C4-2B (cell line): ENCODE measurements at regions not wholly inside any gene's neighbourhood (a gene's known extent, or its start where the extent isn't known, plus 50 kb on each side); places are given as distances from the start of the nearest gene placed in this dataset.

ENCODE experiments used
- CTCF ChIP-seq: fragments of 450-650 bp; conservative IDR thresholded peaks from 2 replicates; pipeline ENCODE4 v1.5.1; 2017; ENCODE audit warnings: mild to moderate bottlenecking
- ZFX ChIP-seq: fragments of 450-650 bp; IDR thresholded peaks from 2 replicates; pipeline ENCODE4 v1.6.1; 2017

GRCh38 chr2:8310557-8311455, 371.1 kb upstream of the ID2 start:
- TF ChIP-seq CTCF (no peak), ZFX (no peak)
